ENCODE measurements at regions not wholly inside any gene's neighbourhood (a gene's known extent, or its start where the extent isn't known, plus 50 kb on each side); places are given as distances from the start of the nearest gene placed in this dataset.
"Not testable (repeated sequence)": the region's sequence is repeated elsewhere in the genome, so short reads cannot be mapped to it uniquely, and the experiment has no call there.

GRCh38 chr9:101840694-101841188 lies 102.3 kb upstream of the GRIN3A start:
- Histone ChIP-seq H4K91ac (ENCODE audit: low read length) (no peak overlapping the region), H2AK5ac (ENCODE audit: low read length, severe bottlenecking) (no peak overlapping the region), H3K27me3 (ENCODE audit: control insufficient read depth in 1 of 2, insufficient read depth in 1 of 2, low read length in 2 of 2) (no peaks in the 10 kb centered on the region), H3K4me1 (ENCODE audit: control insufficient read depth, insufficient read depth, low read depth, low read length) (no peaks in the 10 kb centered on the region), H2BK12ac (ENCODE audit: low read length in 2 of 2) (no peak overlapping the region), H3K4me2 (ENCODE audit: low read length, poor library complexity, severe bottlenecking) (no peak overlapping the region), H2BK5ac (ENCODE audit: low read depth, low read length, poor library complexity, severe bottlenecking) (no peak overlapping the region), H2BK120ac (ENCODE audit: low read depth, low read length) (no peak overlapping the region), H2BK15ac (ENCODE audit: low read depth, poor library complexity, severe bottlenecking) (no peak overlapping the region), H3K14ac (ENCODE audit: low read length in 2 of 2) (no peak overlapping the region), H3K23ac (ENCODE audit: low read length in 2 of 2) (no peak overlapping the region), H3K4me3 (ENCODE audit: insufficient read depth in 1 of 2, low read depth in 1 of 2, low read length in 2 of 2) (no peak overlapping the region), H3K9me3 (ENCODE audit: control insufficient read depth, low read length) (no peaks in the 10 kb centered on the region), H3K79me1 (replicated peaks; ENCODE audit: low read length, poor library complexity, severe bottlenecking) (no peaks in the 10 kb centered on the region), H3K18ac (ENCODE audit: low read depth in 1 of 2, low read length in 2 of 2) (no peak overlapping the region), H3K36me3 (ENCODE audit: control insufficient read depth in 1 of 2, insufficient read depth in 2 of 2, low read depth in 1 of 2, low read length in 2 of 2) (no peaks in the 10 kb centered on the region), H3K9ac (ENCODE audit: low read length) (no peak overlapping the region), H4K8ac (ENCODE audit: low read length) (no peak overlapping the region), H3K27ac (ENCODE audit: low read length, poor library complexity, severe bottlenecking) (no peak overlapping the region), H3K4ac (ENCODE audit: low read depth in 1 of 2, low read length in 2 of 2) (no peak overlapping the region), H2AFZ (ENCODE audit: low read depth, low read length) (no peak overlapping the region)
- no peak for DNase-seq

- WGBS = 96% methylated on average over 1 of the region's 4 CpGs
- not testable (repeated sequence) for H3K27ac ChIP-seq (ENCODE audit: low read length, poor library complexity, severe bottlenecking); H3K18ac ChIP-seq (ENCODE audit: low read depth in 1 of 2, low read length in 2 of 2); H4K8ac ChIP-seq (ENCODE audit: low read length); H2BK12ac ChIP-seq (ENCODE audit: low read length in 2 of 2); H2BK120ac ChIP-seq (ENCODE audit: low read depth, low read length); H3K4ac ChIP-seq (ENCODE audit: low read depth in 1 of 2, low read length in 2 of 2); H3K27me3 ChIP-seq (ENCODE audit: control insufficient read depth in 1 of 2, insufficient read depth in 1 of 2, low read length in 2 of 2); H3K14ac ChIP-seq (ENCODE audit: low read length in 2 of 2); H2BK5ac ChIP-seq (ENCODE audit: low read depth, low read length, poor library complexity, severe bottlenecking); H4K91ac ChIP-seq (ENCODE audit: low read length); H3K9ac ChIP-seq (ENCODE audit: low read length); H2BK15ac ChIP-seq (ENCODE audit: low read depth, poor library complexity, severe bottlenecking); H2AK5ac ChIP-seq (ENCODE audit: low read length, severe bottlenecking); H3K4me1 ChIP-seq (ENCODE audit: control insufficient read depth, insufficient read depth, low read depth, low read length); H3K79me1 ChIP-seq (replicated peaks; ENCODE audit: low read length, poor library complexity, severe bottlenecking); DNase-seq; H3K9me3 ChIP-seq (ENCODE audit: control insufficient read depth, low read length); H3K4me2 ChIP-seq (ENCODE audit: low read length, poor library complexity, severe bottlenecking); H3K23ac ChIP-seq (ENCODE audit: low read length in 2 of 2); H3K36me3 ChIP-seq (ENCODE audit: control insufficient read depth in 1 of 2, insufficient read depth in 2 of 2, low read depth in 1 of 2, low read length in 2 of 2); H3K4me3 ChIP-seq (ENCODE audit: insufficient read depth in 1 of 2, low read depth in 1 of 2, low read length in 2 of 2); H2AFZ ChIP-seq (ENCODE audit: low read depth, low read length)
These were observed 100.5 kb upstream of the GRIN3A start for GRCh38 chr9:101838988-101839387.

- no peak overlapping the region for H2BK15ac ChIP-seq (ENCODE audit: low read depth, poor library complexity, severe bottlenecking)
- H3K27ac ChIP-seq (ENCODE audit: low read length, poor library complexity, severe bottlenecking) = no peak overlapping the region
- no peak overlapping the region for H3K14ac ChIP-seq (ENCODE audit: low read length in 2 of 2)
- no peak overlapping the region for H3K23ac ChIP-seq (ENCODE audit: low read length in 2 of 2)
- no peak overlapping the region for H2BK120ac ChIP-seq (ENCODE audit: low read depth, low read length)
- no CpG with 5 or more reads among the region's 2 CpGs for WGBS
- no peak overlapping the region for H4K91ac ChIP-seq (ENCODE audit: low read length)
- H4K8ac ChIP-seq (ENCODE audit: low read length) = no peak overlapping the region
- DNase-seq = no peak
- H3K9me3 ChIP-seq (ENCODE audit: control insufficient read depth, low read length) = no peaks in the 10 kb centered on the region
- H2AK5ac ChIP-seq (ENCODE audit: low read length, severe bottlenecking) = no peak overlapping the region
- H3K4me3 ChIP-seq (ENCODE audit: insufficient read depth in 1 of 2, low read depth in 1 of 2, low read length in 2 of 2) = no peak overlapping the region
- no peak overlapping the region for H2AFZ ChIP-seq (ENCODE audit: low read depth, low read length)
- no peak overlapping the region for H3K9ac ChIP-seq (ENCODE audit: low read length)
- H3K4me1 ChIP-seq (ENCODE audit: control insufficient read depth, insufficient read depth, low read depth, low read length) = no peaks in the 10 kb centered on the region
- no peak overlapping the region for H3K18ac ChIP-seq (ENCODE audit: low read depth in 1 of 2, low read length in 2 of 2)
- no peak overlapping the region for H3K4me2 ChIP-seq (ENCODE audit: low read length, poor library complexity, severe bottlenecking)
- no peaks in the 10 kb centered on the region for H3K79me1 ChIP-seq (replicated peaks; ENCODE audit: low read length, poor library complexity, severe bottlenecking)
- H2BK5ac ChIP-seq (ENCODE audit: low read depth, low read length, poor library complexity, severe bottlenecking) = no peak overlapping the region
- H3K36me3 ChIP-seq (ENCODE audit: control insufficient read depth in 1 of 2, insufficient read depth in 2 of 2, low read depth in 1 of 2, low read length in 2 of 2) = no peaks in the 10 kb centered on the region
- no peak overlapping the region for H3K4ac ChIP-seq (ENCODE audit: low read depth in 1 of 2, low read length in 2 of 2)
- no peak overlapping the region for H2BK12ac ChIP-seq (ENCODE audit: low read length in 2 of 2)
- H3K27me3 ChIP-seq (ENCODE audit: control insufficient read depth in 1 of 2, insufficient read depth in 1 of 2, low read length in 2 of 2) = no peaks in the 10 kb centered on the region
These were observed 97.6 kb upstream of the GRIN3A start for GRCh38 chr9:101836021-101836420.

GRCh38 chr9:101832486-101832885 lies 94.0 kb upstream of the GRIN3A start:
- Histone ChIP-seq H3K9me3 (ENCODE audit: control insufficient read depth, low read length) (peaks cover 3% of the 10 kb centered on the region), H3K4me3 (ENCODE audit: insufficient read depth in 1 of 2, low read depth in 1 of 2, low read length in 2 of 2) (no peak overlapping the region), H2BK120ac (ENCODE audit: low read depth, low read length) (no peak overlapping the region), H2BK15ac (ENCODE audit: low read depth, poor library complexity, severe bottlenecking) (no peak overlapping the region), H2BK12ac (ENCODE audit: low read length in 2 of 2) (no peak overlapping the region), H3K23ac (ENCODE audit: low read length in 2 of 2) (no peak overlapping the region), H3K27me3 (ENCODE audit: control insufficient read depth in 1 of 2, insufficient read depth in 1 of 2, low read length in 2 of 2) (no peaks in the 10 kb centered on the region), H3K27ac (ENCODE audit: low read length, poor library complexity, severe bottlenecking) (no peak overlapping the region), H3K79me1 (replicated peaks; ENCODE audit: low read length, poor library complexity, severe bottlenecking) (no peaks in the 10 kb centered on the region), H4K8ac (ENCODE audit: low read length) (no peak overlapping the region), H2AFZ (ENCODE audit: low read depth, low read length) (no peak overlapping the region), H3K9ac (ENCODE audit: low read length) (no peak overlapping the region), H3K18ac (ENCODE audit: low read depth in 1 of 2, low read length in 2 of 2) (no peak overlapping the region), H3K4me2 (ENCODE audit: low read length, poor library complexity, severe bottlenecking) (no peak overlapping the region), H2BK5ac (ENCODE audit: low read depth, low read length, poor library complexity, severe bottlenecking) (no peak overlapping the region), H3K36me3 (ENCODE audit: control insufficient read depth in 1 of 2, insufficient read depth in 2 of 2, low read depth in 1 of 2, low read length in 2 of 2) (no peaks in the 10 kb centered on the region), H3K4ac (ENCODE audit: low read depth in 1 of 2, low read length in 2 of 2) (no peak overlapping the region), H3K14ac (ENCODE audit: low read length in 2 of 2) (no peak overlapping the region), H2AK5ac (ENCODE audit: low read length, severe bottlenecking) (no peak overlapping the region), H3K4me1 (ENCODE audit: control insufficient read depth, insufficient read depth, low read depth, low read length) (no peaks in the 10 kb centered on the region), H4K91ac (ENCODE audit: low read length) (no peak overlapping the region)
- DNase-seq = no peak
